Stimulated activated naive CD4-positive, alpha-beta T cell (primary cell): ENCODE measurements at regions not wholly inside any gene's neighbourhood (a gene's known extent, or its start where the extent isn't known, plus 50 kb on each side); places are given as distances from the start of the nearest gene placed in this dataset.
"Not testable (repeated sequence)": the region's sequence is repeated elsewhere in the genome, so short reads cannot be mapped to it uniquely, and the experiment has no call there.

ENCODE experiments used
- DNase-seq, 6 experiments: peaks; one replicate each; lab custom pipeline; 2025; lab: John Stamatoyannopoulos, UW

GRCh38 chr14:105659935-105660527 is 133.6 kb downstream of the TMEM121 start:
- no peak for DNase-seq

GRCh38 chr14:105660816-105661531 is 134.6 kb downstream of the TMEM121 start:
- no peak for DNase-seq

- not testable (repeated sequence) for DNase-seq
Observed at GRCh38 chr14:105662043-105662442, 135.7 kb downstream of the TMEM121 start.

GRCh38 chr14:105662592-105662991 is 136.2 kb downstream of the TMEM121 start:
- DNase-seq, result not testable (repeated sequence)

GRCh38 chr14:105663323-105663722 is 136.9 kb downstream of the TMEM121 start:
- DNase-seq, result not testable (repeated sequence)

- not testable (repeated sequence) for DNase-seq
Observed at GRCh38 chr14:105663818-105664596, 137.6 kb downstream of the TMEM121 start.

GRCh38 chr14:105664691-105665090 is 138.3 kb downstream of the TMEM121 start:
- no peak for DNase-seq

GRCh38 chr14:105665247-105665950 is 139.0 kb downstream of the TMEM121 start:
- DNase-seq, result no peak

- no peak for DNase-seq
Observed at GRCh38 chr14:105665951-105666277, 139.5 kb downstream of the TMEM121 start.

GRCh38 chr14:105666420-105666819 is 140.0 kb downstream of the TMEM121 start:
- no peak for DNase-seq

- DNase-seq, result not testable (repeated sequence)
Observed at GRCh38 chr14:105666991-105667662, 140.7 kb downstream of the TMEM121 start.

GRCh38 chr14:105667663-105668020 is 141.3 kb downstream of the TMEM121 start:
- not testable (repeated sequence) for DNase-seq

GRCh38 chr14:105668021-105668420 is 141.6 kb downstream of the TMEM121 start:
- not testable (repeated sequence) for DNase-seq

- not testable (repeated sequence) for DNase-seq
Observed at GRCh38 chr14:105668471-105669230, 142.3 kb downstream of the TMEM121 start.

- DNase-seq, result not testable (repeated sequence)
Observed at GRCh38 chr14:105669231-105669610, 142.8 kb downstream of the TMEM121 start.

GRCh38 chr14:105669646-105670045 is 143.3 kb downstream of the TMEM121 start:
- DNase-seq, result not testable (repeated sequence)

- not testable (repeated sequence) for DNase-seq
Observed at GRCh38 chr14:105672450-105673200, 146.2 kb downstream of the TMEM121 start.

GRCh38 chr14:105675433-105675832 is 149.1 kb downstream of the TMEM121 start:
- DNase-seq, result not testable (repeated sequence)

GRCh38 chr14:105675905-105676670 is 149.7 kb downstream of the TMEM121 start:
- DNase-seq, result not testable (repeated sequence)
